Activated CD4-positive, alpha-beta T cell treated with anti-CD3 and anti-CD28 coated beads, Interleukin-2, amount 50 U/mL, for 16 hours (primary cell): ENCODE measurements at regions not wholly inside any gene's neighbourhood (a gene's known extent, or its start where the extent isn't known, plus 50 kb on each side); places are given as distances from the start of the nearest gene placed in this dataset.

Experiments
- DNase-seq: peaks from one replicate; pipeline ENCODE4 v3.0.0-alpha.2; 2020

- no peak for DNase-seq
Observed at GRCh38 chr1:93013145-93014065, 52.1 kb upstream of the DIPK1A start.

- no peak for DNase-seq
Observed at GRCh38 chr1:93014168-93014567, 52.9 kb upstream of the DIPK1A start.

DNA sequence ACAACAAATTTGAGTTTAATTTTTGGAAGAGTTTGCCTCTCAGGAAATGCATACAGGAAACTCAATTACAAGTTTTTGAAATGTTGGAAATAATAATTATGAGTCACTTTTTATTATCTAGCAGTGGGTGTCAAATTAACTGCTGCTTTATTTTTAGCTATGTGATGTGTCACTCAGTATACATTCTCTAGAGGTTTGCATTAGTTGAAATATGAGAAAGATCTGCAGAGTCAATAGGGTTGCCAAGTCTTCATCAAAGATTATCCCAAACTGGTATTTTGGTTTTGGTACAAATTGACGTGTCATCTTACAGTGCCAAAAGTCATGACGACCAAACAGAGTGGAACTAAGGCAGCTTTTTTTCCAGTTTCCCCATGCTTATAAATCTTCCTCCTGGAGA, 54.3 kb upstream of the DIPK1A start:
- no peak for DNase-seq

- DNase-seq, result no peak
Observed at GRCh38 chr1:93016171-93016570, 54.9 kb upstream of the DIPK1A start.

DNA sequence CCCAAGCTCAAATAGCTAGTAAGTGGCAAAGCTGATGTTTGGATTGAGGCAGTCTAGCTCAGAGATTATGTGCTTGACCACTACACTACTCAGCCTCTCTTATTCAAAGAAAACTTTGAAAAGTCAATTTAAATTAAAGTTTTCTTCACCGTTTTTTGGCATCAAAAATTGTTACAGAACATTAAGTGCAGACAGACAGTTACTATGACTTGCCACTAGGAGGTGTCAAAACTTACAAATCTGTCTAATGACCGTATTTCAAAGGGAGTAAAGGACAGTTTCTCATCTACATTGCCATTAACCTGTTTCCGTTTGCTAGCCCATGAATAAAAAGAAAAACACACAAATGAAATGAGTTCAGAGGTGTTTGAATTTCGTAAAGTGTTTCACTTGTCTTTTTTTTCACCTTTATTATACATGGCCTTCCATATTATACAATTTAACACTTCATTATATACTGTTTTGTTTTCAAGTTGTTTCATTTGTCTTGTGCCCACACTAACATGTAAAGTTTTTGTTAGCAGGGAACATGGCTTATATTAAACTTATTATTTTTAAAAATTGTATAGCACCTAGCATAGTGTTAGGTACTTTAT, 57.4 kb upstream of the MTF2 start:
- DNase-seq, result peak; percentile 67

DNA sequence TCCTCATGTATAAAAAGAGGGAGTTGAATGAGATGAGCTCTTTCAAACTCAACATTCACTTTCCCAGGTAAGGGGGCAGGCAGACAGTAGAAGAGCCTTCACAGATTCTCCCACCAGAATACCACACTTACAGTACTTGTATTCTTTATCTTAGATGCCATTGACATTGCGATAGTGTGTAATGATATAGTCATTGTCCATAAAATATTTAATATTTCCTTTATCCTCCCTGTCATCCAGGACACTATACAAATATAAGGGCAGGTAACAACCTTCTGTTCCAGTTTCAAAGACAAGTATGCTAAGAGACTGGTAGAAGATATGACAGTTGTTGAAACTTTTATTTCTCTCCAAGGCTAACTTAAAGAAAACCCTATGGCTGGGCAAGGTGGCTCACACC, 56.5 kb upstream of the MTF2 start:
- DNase-seq, result no peak

GRCh38 chr1:93023281-93023680, 55.8 kb upstream of the MTF2 start:
- no peak for DNase-seq

- DNase-seq, result peak; percentile 25
Observed at GRCh38 chr1:93025572-93025971, 53.5 kb upstream of the MTF2 start.

- no peak for DNase-seq
Observed at GRCh38 chr1:93028542-93028941, 50.5 kb upstream of the MTF2 start.
